ENCODE measurements at regions not wholly inside any gene's neighbourhood (a gene's known extent, or its start where the extent isn't known, plus 50 kb on each side); places are given as distances from the start of the nearest gene placed in this dataset.

DNA sequence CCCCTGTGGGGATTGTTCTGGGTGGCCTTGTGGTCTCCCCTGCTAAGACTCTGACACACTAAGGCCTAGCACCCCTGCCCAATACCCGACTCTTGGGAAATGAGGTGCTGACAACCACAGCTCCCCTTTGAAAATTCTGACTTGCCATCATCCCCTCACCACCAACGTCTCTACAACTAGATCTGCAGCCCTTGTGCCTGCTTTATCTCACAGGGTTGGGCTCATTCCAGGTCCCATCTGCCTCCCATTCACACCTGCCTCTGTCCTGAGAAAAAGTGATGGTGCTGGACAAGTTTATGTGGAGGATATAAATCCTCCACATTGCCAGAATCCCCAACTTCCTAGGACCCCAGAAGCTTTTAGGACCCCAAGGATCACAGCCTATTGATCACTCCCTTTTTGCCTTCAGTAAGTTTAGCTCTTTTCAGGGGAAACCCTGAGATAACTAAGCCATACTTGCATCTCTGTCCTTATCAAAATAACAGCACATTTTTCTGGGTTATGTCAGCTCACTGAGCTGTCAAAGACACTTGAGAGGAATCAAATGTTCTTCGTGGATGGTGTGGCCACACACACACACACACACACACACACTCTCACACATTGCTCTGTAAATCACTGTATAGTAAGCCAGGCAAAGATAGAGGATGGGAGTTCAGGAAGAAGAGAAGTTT is 136.8 kb upstream of the CES5A start:
- FAIRE-seq (no peak), DNase-seq (ENCODE audit: low read depth, low spot score) (no peak), ATAC-seq (no peak)
- Histone ChIP-seq H2AFZ (ENCODE audit: control insufficient read depth, low read depth, low read length) (no peak overlapping the region), H3K79me2 (ENCODE audit: control insufficient read depth, insufficient read depth, low read length) (no peaks in the 10 kb centered on the region), H3K36me3 (ENCODE audit: control insufficient read depth in 2 of 2, insufficient read depth in 2 of 2, low read length in 1 of 2) (no peaks in the 10 kb centered on the region), H3K27ac (ENCODE audit: control insufficient read depth, insufficient read depth) (no peak overlapping the region), H3K27me3 (replicated peaks in 1 of 2; ENCODE audit: control insufficient read depth in 2 of 2, insufficient read depth in 2 of 2, low read length in 1 of 2) (no peaks in the 10 kb centered on the region), H3K4me3 (no peak overlapping the region), H4K20me1 (ENCODE audit: control insufficient read depth, insufficient read depth) (no peaks in the 10 kb centered on the region; the same call in 1 of the 2 replicates), H3K9ac (ENCODE audit: control insufficient read depth, insufficient read depth, low read length) (no peak overlapping the region), H3K9me3 (replicated peaks; ENCODE audit: control insufficient read depth, insufficient read depth, low read length) (no peaks in the 10 kb centered on the region), H3K4me1 (ENCODE audit: control insufficient read depth, insufficient read depth, low read length) (no peaks in the 10 kb centered on the region), H3K4me2 (ENCODE audit: control insufficient read depth, insufficient read depth) (no peak overlapping the region)
- RAD21 ChIA-PET (ENCODE audit: unreplicated experiment), result no interaction called here
- 0% methylated on average over 3 of the region's 3 CpGs for WGBS (ENCODE audit: insufficient coverage, insufficient replicate concordance, low lambda C conversion rate, missing lambda C conversion rate)
- TF ChIP-seq CHD4 (IDR thresholded peaks at IDR 0.05), result no peak
- no peak for TF ChIP-seq CHD2 (IDR thresholded peaks at IDR 0.05; ENCODE audit: borderline replicate concordance, low read depth, low read length)
- TF ChIP-seq SIX5 (IDR thresholded peaks at IDR 0.05; ENCODE audit: low read depth, low read length, severe bottlenecking), result no peak
- TF ChIP-seq BMI1 (IDR thresholded peaks at IDR 0.05; ENCODE audit: borderline replicate concordance), result no peak
- TF ChIP-seq YBX1 (IDR thresholded peaks at IDR 0.05), result no peak
- no peak for TF ChIP-seq MTA2 (IDR thresholded peaks at IDR 0.05; ENCODE audit: low read depth)
- no peak for TF ChIP-seq ZSCAN29 (IDR thresholded peaks at IDR 0.05)
- no peak for TF ChIP-seq HSF1 (IDR thresholded peaks at IDR 0.05; ENCODE audit: low read depth, low read length)
- TF ChIP-seq BCL11A (IDR thresholded peaks at IDR 0.05; ENCODE audit: low read depth, low read length), result no peak
- no peak for TF ChIP-seq TBL1XR1 (IDR thresholded peaks at IDR 0.05; ENCODE audit: low read depth, low read length)
- TF ChIP-seq ETV6 (conservative IDR thresholded peaks at IDR 0.05 in 1 of 2, IDR thresholded peaks at IDR 0.05 in 1 of 2; ENCODE audit: borderline replicate concordance in 1 of 2, low read depth in 1 of 2), result no peak
- no peak for TF ChIP-seq RAD51 (IDR thresholded peaks at IDR 0.05)
- TF ChIP-seq, protein P1, sequence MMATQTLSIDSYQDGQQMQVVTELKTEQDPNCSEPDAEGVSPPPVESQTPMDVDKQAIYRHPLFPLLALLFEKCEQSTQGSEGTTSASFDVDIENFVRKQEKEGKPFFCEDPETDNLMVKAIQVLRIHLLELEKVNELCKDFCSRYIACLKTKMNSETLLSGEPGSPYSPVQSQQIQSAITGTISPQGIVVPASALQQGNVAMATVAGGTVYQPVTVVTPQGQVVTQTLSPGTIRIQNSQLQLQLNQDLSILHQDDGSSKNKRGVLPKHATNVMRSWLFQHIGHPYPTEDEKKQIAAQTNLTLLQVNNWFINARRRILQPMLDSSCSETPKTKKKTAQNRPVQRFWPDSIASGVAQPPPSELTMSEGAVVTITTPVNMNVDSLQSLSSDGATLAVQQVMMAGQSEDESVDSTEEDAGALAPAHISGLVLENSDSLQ (IDR thresholded peaks at IDR 0.05), result no peak
- TF ChIP-seq, protein P2, sequence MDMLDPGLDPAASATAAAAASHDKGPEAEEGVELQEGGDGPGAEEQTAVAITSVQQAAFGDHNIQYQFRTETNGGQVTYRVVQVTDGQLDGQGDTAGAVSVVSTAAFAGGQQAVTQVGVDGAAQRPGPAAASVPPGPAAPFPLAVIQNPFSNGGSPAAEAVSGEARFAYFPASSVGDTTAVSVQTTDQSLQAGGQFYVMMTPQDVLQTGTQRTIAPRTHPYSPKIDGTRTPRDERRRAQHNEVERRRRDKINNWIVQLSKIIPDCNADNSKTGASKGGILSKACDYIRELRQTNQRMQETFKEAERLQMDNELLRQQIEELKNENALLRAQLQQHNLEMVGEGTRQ (IDR thresholded peaks at IDR 0.05; ENCODE audit: borderline replicate concordance, low read depth, low read length), result no peak
- TF ChIP-seq, protein P3, sequence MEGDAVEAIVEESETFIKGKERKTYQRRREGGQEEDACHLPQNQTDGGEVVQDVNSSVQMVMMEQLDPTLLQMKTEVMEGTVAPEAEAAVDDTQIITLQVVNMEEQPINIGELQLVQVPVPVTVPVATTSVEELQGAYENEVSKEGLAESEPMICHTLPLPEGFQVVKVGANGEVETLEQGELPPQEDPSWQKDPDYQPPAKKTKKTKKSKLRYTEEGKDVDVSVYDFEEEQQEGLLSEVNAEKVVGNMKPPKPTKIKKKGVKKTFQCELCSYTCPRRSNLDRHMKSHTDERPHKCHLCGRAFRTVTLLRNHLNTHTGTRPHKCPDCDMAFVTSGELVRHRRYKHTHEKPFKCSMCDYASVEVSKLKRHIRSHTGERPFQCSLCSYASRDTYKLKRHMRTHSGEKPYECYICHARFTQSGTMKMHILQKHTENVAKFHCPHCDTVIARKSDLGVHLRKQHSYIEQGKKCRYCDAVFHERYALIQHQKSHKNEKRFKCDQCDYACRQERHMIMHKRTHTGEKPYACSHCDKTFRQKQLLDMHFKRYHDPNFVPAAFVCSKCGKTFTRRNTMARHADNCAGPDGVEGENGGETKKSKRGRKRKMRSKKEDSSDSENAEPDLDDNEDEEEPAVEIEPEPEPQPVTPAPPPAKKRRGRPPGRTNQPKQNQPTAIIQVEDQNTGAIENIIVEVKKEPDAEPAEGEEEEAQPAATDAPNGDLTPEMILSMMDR (IDR thresholded peaks at IDR 0.05 in 2 of 3, conservative IDR thresholded peaks at IDR 0.05 in 1 of 3; ENCODE audit: control insufficient read depth in 2 of 3, extremely low read depth in 1 of 3, insufficient read depth in 1 of 3, low read depth in 3 of 3, low read length in 3 of 3), result no peak
- no peak for TF ChIP-seq SREBF2 (IDR thresholded peaks at IDR 0.05; ENCODE audit: low read length)
- TF ChIP-seq SPI1 (IDR thresholded peaks at IDR 0.05; ENCODE audit: borderline replicate concordance, insufficient read depth, low read depth, low read length), result no peak
- no peak for TF ChIP-seq PAX8 (IDR thresholded peaks at IDR 0.05)
- intact Hi-C loops (cut with micrococcal nuclease; ENCODE audit: unreplicated experiment) (no loop called here), in situ Hi-C loops (cut with MboI) (no loop called here)
- POLR2A ChIA-PET, result no interaction called here
- SMC1A ChIA-PET (ENCODE audit: uncharacterized antibody, unreplicated experiment), result no interaction called here
- CTCF ChIA-PET, result interaction anchor here (1.6 kb wide), 1 partner anchor 8 kb away, joined by 4 read pairs; no protein-coding TSS in a partner anchor
- BruUV-seq (replicated peaks), result no TSS peak

All from GM12878 (cell line).